ENCODE measurements at regions not wholly inside any gene's neighbourhood (a gene's known extent, or its start where the extent isn't known, plus 50 kb on each side); places are given as distances from the start of the nearest gene placed in this dataset.

DNA sequence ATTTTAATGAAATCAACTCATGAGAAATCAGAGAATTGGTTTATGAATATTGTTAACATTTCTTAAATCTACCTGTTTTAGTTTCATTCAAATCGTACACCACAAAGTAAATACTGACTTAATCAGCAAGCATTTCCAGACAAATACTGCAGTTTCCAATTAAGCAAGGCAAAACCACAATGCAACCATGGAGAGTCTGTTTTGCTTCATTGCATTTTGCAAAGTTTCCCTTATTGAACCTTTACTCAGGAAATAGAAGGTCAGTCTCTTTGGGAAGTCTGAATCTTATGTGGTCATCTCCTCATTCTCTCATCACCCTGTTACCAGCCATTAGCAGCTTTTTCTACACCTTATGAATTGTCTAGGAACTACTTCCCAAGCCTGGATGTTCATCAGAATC is 400.5 kb downstream of the IPMK start:
- no peak overlapping the region for H3K27ac Mint-ChIP-seq
- CTCF ChIA-PET = interaction anchor here (1.0 kb wide), 1 partner anchor 13 kb away, joined by 3 read pairs; no protein-coding TSS in a partner anchor
- H3K36me3 ChIP-seq (replicated peaks in 1 of 2; ENCODE audit: control extremely low read depth in 1 of 2, control insufficient read depth in 1 of 2, extremely low read depth in 1 of 2, insufficient read depth in 2 of 2, low read length in 1 of 2) = no peaks in the 10 kb centered on the region
- H3K4me1 Mint-ChIP-seq = no peaks in the 10 kb centered on the region
- no peaks in the 10 kb centered on the region for H3K27me3 ChIP-seq (replicated peaks in 1 of 4; ENCODE audit: control extremely low read depth in 1 of 4, control insufficient read depth in 3 of 4, insufficient read depth in 4 of 4, low read length in 3 of 4)
- no CpG with 5 or more reads among the region's 1 CpG for WGBS (ENCODE audit: insufficient coverage)
- no peak overlapping the region for H3K27ac ChIP-seq (ENCODE audit: low read length in 2 of 2)
- no peaks in the 10 kb centered on the region for H3K9me3 ChIP-seq (ENCODE audit: control extremely low read depth in 1 of 3, control insufficient read depth in 2 of 3, insufficient read depth in 1 of 3, low read length in 2 of 3)
- H4K20me1 ChIP-seq (ENCODE audit: control insufficient read depth, insufficient read depth, low read length, poor library complexity, severe bottlenecking) = no peaks in the 10 kb centered on the region
- no peak overlapping the region for H2AFZ ChIP-seq (ENCODE audit: insufficient read depth, low read depth, low read length, poor library complexity, severe bottlenecking)
- H3K79me2 ChIP-seq (ENCODE audit: control insufficient read depth, insufficient read depth, low read length) = no peaks in the 10 kb centered on the region
- no peak overlapping the region for H3K4me3 Mint-ChIP-seq
- H3K4me2 ChIP-seq (replicated peaks; ENCODE audit: low read depth, low read length, poor library complexity, severe bottlenecking) = no peak overlapping the region
- no peak for TF ChIP-seq EZH2 (IDR thresholded peaks at IDR 0.05; ENCODE audit: borderline replicate concordance, insufficient read depth, low read depth, low read length, poor library complexity, severe bottlenecking)
- TF ChIP-seq, protein P1, sequence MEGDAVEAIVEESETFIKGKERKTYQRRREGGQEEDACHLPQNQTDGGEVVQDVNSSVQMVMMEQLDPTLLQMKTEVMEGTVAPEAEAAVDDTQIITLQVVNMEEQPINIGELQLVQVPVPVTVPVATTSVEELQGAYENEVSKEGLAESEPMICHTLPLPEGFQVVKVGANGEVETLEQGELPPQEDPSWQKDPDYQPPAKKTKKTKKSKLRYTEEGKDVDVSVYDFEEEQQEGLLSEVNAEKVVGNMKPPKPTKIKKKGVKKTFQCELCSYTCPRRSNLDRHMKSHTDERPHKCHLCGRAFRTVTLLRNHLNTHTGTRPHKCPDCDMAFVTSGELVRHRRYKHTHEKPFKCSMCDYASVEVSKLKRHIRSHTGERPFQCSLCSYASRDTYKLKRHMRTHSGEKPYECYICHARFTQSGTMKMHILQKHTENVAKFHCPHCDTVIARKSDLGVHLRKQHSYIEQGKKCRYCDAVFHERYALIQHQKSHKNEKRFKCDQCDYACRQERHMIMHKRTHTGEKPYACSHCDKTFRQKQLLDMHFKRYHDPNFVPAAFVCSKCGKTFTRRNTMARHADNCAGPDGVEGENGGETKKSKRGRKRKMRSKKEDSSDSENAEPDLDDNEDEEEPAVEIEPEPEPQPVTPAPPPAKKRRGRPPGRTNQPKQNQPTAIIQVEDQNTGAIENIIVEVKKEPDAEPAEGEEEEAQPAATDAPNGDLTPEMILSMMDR (IDR thresholded peaks at IDR 0.05) = no peak
- no peak for ATAC-seq (ENCODE audit: low read depth)
- no peak overlapping the region for H3K9ac ChIP-seq (ENCODE audit: low read length)
- no peaks in the 10 kb centered on the region for H3K27me3 Mint-ChIP-seq
- POLR2A ChIA-PET = no interaction called here
- DNase-seq = no peak
- intact Hi-C loops (cut with micrococcal nuclease) = no loop called here
- no peak overlapping the region for H3K4me3 ChIP-seq (ENCODE audit: control extremely low read depth in 1 of 5, extremely low read depth in 1 of 5, insufficient read depth in 1 of 5, low read depth in 2 of 5, low read length in 4 of 5)
- no peaks in the 10 kb centered on the region for H3K4me1 ChIP-seq (ENCODE audit: control insufficient read depth in 2 of 2, insufficient read depth in 2 of 2, low read length in 2 of 2)
- H3K9me3 Mint-ChIP-seq (ENCODE audit: insufficient read depth) = peaks cover 3% of the 10 kb centered on the region

DNA sequence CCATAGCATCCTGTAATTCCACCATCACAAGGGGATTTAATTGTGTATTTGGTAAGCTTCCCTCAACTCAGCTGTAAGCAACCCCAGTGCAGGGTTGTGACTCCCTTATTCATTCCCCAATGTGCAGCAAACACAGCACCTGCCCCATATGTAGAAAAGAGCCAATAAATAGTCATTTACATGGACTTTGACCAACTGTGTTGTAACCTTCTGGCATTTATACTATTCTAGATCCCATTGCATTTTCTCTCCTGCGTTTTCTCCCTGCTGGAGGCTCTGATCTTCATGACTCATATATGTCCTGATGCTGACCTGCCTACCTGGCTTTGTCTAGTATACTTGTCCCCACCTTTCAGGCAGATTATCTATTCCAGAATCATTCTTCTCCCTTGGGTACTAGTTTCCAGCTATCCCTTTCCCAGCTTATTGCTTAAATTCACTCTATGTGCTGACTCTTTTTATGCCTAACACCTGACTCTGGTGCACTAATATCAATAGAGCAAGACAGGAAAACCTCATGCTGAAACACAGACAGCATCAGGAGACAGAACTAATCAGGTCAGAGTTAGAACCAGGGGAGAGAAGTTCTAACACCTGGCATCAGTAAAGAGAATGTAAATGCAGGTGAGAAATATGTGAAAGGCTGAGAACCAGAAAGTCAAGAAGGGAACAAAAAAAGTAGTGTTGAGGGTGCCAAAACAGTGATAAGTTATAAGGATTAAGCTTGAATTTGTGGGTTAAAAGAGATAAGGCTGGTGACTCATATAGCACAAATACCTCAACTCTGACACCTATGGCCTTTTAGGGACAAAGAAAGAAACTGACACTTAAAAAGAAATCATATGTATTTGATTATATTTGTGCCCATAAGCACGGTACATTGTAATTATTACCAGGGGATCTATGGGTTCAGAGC is 402.7 kb downstream of the IPMK start:
- DNase-seq = no peak
- Mint-ChIP-seq H3K9me3 (ENCODE audit: insufficient read depth) (peaks cover 1% of the 10 kb centered on the region), H3K27me3 (no peaks in the 10 kb centered on the region), H3K27ac (no peak overlapping the region), H3K4me1 (no peaks in the 10 kb centered on the region), H3K4me3 (no peak overlapping the region)
- H3K4me3 ChIP-seq (ENCODE audit: control extremely low read depth in 1 of 5, extremely low read depth in 1 of 5, insufficient read depth in 1 of 5, low read depth in 2 of 5, low read length in 4 of 5) = no peak overlapping the region
- H3K36me3 ChIP-seq (replicated peaks in 1 of 2; ENCODE audit: control extremely low read depth in 1 of 2, control insufficient read depth in 1 of 2, extremely low read depth in 1 of 2, insufficient read depth in 2 of 2, low read length in 1 of 2) = no peaks in the 10 kb centered on the region
- no peak overlapping the region for H3K9ac ChIP-seq (ENCODE audit: low read length)
- no peaks in the 10 kb centered on the region for H3K79me2 ChIP-seq (ENCODE audit: control insufficient read depth, insufficient read depth, low read length)
- no peak overlapping the region for H3K4me2 ChIP-seq (replicated peaks; ENCODE audit: low read depth, low read length, poor library complexity, severe bottlenecking)
- H3K9me3 ChIP-seq (ENCODE audit: control extremely low read depth in 1 of 3, control insufficient read depth in 2 of 3, insufficient read depth in 1 of 3, low read length in 2 of 3) = no peaks in the 10 kb centered on the region
- no peaks in the 10 kb centered on the region for H3K27me3 ChIP-seq (replicated peaks in 1 of 4; ENCODE audit: control extremely low read depth in 1 of 4, control insufficient read depth in 3 of 4, insufficient read depth in 4 of 4, low read length in 3 of 4)
- WGBS (ENCODE audit: insufficient coverage) = 92% methylated on average over 1 of the region's 2 CpGs
- ChIA-PET CTCF (no interaction called here), POLR2A (no interaction called here)
- intact Hi-C loops (cut with micrococcal nuclease) = no loop called here
- H2AFZ ChIP-seq (ENCODE audit: insufficient read depth, low read depth, low read length, poor library complexity, severe bottlenecking) = no peak overlapping the region
- H3K4me1 ChIP-seq (ENCODE audit: control insufficient read depth in 2 of 2, insufficient read depth in 2 of 2, low read length in 2 of 2) = no peaks in the 10 kb centered on the region
- no peak overlapping the region for H3K27ac ChIP-seq (ENCODE audit: low read length in 2 of 2)
- TF ChIP-seq EZH2 (IDR thresholded peaks at IDR 0.05; ENCODE audit: borderline replicate concordance, insufficient read depth, low read depth, low read length, poor library complexity, severe bottlenecking) = no peak
- TF ChIP-seq, protein P1 (IDR thresholded peaks at IDR 0.05) = no peak
- ATAC-seq (ENCODE audit: low read depth) = no peak
- H4K20me1 ChIP-seq (ENCODE audit: control insufficient read depth, insufficient read depth, low read length, poor library complexity, severe bottlenecking) = no peaks in the 10 kb centered on the region
